VCaP (cell line): ENCODE measurements at regions not wholly inside any gene's neighbourhood (a gene's known extent, or its start where the extent isn't known, plus 50 kb on each side); places are given as distances from the start of the nearest gene placed in this dataset.
A peak's percentile ranks its signal among the peaks of the same experiment; 100 is the strongest.

Experiments
- H3K27ac ChIP-seq: fragments of 450-650 bp; 2 replicates; pipeline ENCODE4 v1.5.1; 2017
- TF ChIP-seq, protein P1 (sequence below): fragments of 450-650 bp; conservative IDR thresholded peaks from 2 replicates; pipeline ENCODE4 v1.5.1; 2017; ENCODE audit warnings: mild to moderate bottlenecking, moderate library complexity

DNA sequence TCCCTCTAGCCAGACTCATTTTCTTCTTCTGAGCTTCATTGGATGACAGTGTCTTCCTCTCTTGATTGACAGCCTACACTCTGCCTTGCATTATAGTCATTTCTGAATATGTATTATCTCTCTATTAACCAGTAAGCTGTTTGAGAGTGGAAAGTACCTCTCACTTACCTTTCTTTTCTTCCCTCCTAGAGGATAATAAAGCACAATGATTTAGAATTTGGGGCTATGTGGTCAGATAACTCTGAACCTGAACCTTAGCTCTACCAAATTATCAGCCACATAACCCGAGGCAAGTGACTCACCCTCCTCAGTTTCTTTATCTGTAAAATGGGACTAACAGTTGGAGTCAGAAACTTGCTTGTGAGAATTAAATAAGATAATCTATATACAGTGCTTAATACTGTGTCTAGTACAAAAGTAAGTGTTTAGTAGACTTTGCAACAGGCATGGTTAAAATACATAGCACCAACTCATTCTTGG, 331.8 kb upstream of the TBL1XR1 start:
- H3K27ac ChIP-seq: no peak overlapping the region
- TF ChIP-seq, protein P1, sequence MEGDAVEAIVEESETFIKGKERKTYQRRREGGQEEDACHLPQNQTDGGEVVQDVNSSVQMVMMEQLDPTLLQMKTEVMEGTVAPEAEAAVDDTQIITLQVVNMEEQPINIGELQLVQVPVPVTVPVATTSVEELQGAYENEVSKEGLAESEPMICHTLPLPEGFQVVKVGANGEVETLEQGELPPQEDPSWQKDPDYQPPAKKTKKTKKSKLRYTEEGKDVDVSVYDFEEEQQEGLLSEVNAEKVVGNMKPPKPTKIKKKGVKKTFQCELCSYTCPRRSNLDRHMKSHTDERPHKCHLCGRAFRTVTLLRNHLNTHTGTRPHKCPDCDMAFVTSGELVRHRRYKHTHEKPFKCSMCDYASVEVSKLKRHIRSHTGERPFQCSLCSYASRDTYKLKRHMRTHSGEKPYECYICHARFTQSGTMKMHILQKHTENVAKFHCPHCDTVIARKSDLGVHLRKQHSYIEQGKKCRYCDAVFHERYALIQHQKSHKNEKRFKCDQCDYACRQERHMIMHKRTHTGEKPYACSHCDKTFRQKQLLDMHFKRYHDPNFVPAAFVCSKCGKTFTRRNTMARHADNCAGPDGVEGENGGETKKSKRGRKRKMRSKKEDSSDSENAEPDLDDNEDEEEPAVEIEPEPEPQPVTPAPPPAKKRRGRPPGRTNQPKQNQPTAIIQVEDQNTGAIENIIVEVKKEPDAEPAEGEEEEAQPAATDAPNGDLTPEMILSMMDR: no peak

DNA sequence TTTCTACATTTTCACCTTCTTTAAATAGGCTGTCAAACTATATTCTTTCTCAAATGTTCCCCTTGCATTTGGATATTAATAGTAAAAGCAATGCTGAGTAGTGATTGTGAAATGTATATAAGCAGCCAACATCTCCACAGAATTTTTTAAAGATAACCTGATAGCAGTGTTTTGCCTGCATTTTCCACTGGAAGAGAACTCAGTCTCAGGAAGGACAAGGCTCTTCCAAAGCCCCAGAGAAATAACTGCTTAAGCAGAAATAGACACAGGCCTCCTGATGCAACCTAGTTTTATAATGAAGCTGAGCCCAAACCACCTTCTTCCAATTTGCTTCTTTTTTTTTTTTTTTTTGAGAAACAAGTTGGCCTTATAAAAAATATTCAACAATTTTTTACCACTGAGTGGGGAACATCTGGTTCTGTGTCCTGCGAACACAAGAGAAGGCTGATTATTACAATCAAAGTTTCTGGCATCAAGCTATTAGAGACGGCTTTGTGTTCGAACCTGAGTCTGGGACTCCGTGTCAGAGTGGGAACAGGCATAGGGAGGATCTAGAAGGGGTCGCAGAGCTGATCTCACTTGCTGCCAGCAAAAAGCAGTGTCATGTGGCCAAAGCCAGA, 332.5 kb upstream of the TBL1XR1 start:
- H3K27ac ChIP-seq: no peak overlapping the region
- TF ChIP-seq, protein P1: no peak

- TF ChIP-seq, protein P1: no peak
- H3K27ac ChIP-seq: no peak overlapping the region
These were observed 333.6 kb upstream of the TBL1XR1 start for GRCh38 chr3:177530908-177531307.

- TF ChIP-seq, protein P1: no peak
- H3K27ac ChIP-seq: peak overlapping the region; percentile 91
These were observed 339.6 kb upstream of the TBL1XR1 start for GRCh38 chr3:177536873-177537272.

- peak overlapping the region; percentile 91 for H3K27ac ChIP-seq
- TF ChIP-seq, protein P1: no peak
These were observed 340.3 kb upstream of the TBL1XR1 start for GRCh38 chr3:177537612-177538011.

DNA sequence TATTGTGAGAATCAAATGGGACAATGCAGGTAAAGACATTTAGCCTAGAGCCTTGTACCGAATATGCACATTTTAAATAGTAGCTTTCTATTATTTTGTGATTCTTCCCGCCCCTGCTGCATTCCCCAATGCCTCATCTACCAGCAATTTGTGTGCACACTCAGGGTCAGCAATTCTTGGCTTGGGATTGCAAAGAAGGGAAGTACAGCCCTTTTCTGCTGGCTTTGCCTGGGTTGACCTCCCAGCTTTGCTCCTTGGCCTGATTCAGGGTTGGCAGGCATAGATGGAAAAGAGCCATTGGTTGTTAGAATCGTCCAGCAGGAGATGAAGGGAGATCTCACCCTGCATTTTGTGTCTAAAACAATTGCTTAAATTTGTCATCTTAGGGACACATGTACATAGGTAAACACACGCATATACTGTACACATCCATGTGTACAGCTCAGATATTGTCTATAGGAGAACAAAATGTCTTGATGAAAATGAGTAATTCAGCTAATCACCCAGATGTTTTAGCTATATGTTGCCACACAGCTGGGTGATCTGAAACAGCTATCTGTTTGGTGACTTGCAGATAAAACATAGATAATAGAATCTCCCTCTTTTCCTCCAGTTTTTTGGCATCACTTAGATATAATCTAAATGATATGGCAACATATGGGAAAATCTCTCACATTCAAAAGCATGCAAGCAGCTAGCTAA, 340.9 kb upstream of the TBL1XR1 start:
- H3K27ac ChIP-seq: peak overlapping the region; percentile 91
- TF ChIP-seq, protein P1: no peak

- TF ChIP-seq, protein P1: no peak
- H3K27ac ChIP-seq: peak overlapping the region; percentile 91
These were observed 341.8 kb upstream of the TBL1XR1 start for GRCh38 chr3:177538750-177539730.
